HL-60 (cell line): ENCODE measurements at regions not wholly inside any gene's neighbourhood (a gene's known extent, or its start where the extent isn't known, plus 50 kb on each side); places are given as distances from the start of the nearest gene placed in this dataset.

ENCODE experiments used
- CTCF ChIP-seq: IDR thresholded peaks from one replicate; pipeline ENCODE4 v1.5.1; 2011; ENCODE audit warnings: low read length, control low read depth, inconsistent platforms; ENCODE audit not compliant: insufficient read depth
- POLR2AphosphoS5 ChIP-seq: IDR thresholded peaks from 2 replicates; pipeline ENCODE4 v1.6.1; 2012; ENCODE audit warnings: low read depth
- TF ChIP-seq, protein P1 (sequence below): IDR thresholded peaks from 2 replicates; pipeline ENCODE4 v1.6.1; 2012; ENCODE audit warnings: low read depth; ENCODE audit not compliant: insufficient replicate concordance

GRCh38 chr10:118407026-118407425, 64.9 kb upstream of the FAM204A start:
- TF ChIP-seq CTCF (no peak), POLR2AphosphoS5 (no peak)
- TF ChIP-seq, protein P1, sequence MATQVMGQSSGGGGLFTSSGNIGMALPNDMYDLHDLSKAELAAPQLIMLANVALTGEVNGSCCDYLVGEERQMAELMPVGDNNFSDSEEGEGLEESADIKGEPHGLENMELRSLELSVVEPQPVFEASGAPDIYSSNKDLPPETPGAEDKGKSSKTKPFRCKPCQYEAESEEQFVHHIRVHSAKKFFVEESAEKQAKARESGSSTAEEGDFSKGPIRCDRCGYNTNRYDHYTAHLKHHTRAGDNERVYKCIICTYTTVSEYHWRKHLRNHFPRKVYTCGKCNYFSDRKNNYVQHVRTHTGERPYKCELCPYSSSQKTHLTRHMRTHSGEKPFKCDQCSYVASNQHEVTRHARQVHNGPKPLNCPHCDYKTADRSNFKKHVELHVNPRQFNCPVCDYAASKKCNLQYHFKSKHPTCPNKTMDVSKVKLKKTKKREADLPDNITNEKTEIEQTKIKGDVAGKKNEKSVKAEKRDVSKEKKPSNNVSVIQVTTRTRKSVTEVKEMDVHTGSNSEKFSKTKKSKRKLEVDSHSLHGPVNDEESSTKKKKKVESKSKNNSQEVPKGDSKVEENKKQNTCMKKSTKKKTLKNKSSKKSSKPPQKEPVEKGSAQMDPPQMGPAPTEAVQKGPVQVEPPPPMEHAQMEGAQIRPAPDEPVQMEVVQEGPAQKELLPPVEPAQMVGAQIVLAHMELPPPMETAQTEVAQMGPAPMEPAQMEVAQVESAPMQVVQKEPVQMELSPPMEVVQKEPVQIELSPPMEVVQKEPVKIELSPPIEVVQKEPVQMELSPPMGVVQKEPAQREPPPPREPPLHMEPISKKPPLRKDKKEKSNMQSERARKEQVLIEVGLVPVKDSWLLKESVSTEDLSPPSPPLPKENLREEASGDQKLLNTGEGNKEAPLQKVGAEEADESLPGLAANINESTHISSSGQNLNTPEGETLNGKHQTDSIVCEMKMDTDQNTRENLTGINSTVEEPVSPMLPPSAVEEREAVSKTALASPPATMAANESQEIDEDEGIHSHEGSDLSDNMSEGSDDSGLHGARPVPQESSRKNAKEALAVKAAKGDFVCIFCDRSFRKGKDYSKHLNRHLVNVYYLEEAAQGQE, result no peak
